DND-41 (cell line): ENCODE measurements at regions not wholly inside any gene's neighbourhood (a gene's known extent, or its start where the extent isn't known, plus 50 kb on each side); places are given as distances from the start of the nearest gene placed in this dataset.

Experiments used
- ATAC-seq: fragments of 200-7000 bp; cut with Tn5 transposase; 3 replicates; pipeline ENCODE4 v1.9.1; 2021; ENCODE audit warnings: low read depth; ENCODE audit not compliant: insufficient read depth
- DNase-seq: peaks from one replicate; pipeline ENCODE4 v3.0.0-alpha.2; 2020
- H2AFZ ChIP-seq: 2 replicates; pipeline ENCODE4 v1.6.0; 2012; ENCODE audit warnings: low read depth, low read length
- H3K27ac ChIP-seq: 2 replicates; pipeline ENCODE4 v1.5.1; 2012; ENCODE audit warnings: low read length, inconsistent platforms
- H3K27me3 ChIP-seq: fragments of 200-600 bp; sonication (generic); 2 replicates; pipeline ENCODE4 v1.6.0; 2012; ENCODE audit warnings: low read length, mild to moderate bottlenecking, inconsistent platforms; ENCODE audit not compliant: insufficient read depth, poor library complexity
- H3K36me3 ChIP-seq: 2 replicates; pipeline ENCODE4 v1.5.1; 2012; ENCODE audit warnings: low read length, inconsistent platforms; ENCODE audit not compliant: insufficient read depth
- H3K4me1 ChIP-seq: 2 replicates; pipeline ENCODE4 v1.5.1; 2012; ENCODE audit warnings: mild to moderate bottlenecking, low read length; ENCODE audit not compliant: insufficient read depth
- H3K4me2 ChIP-seq: 2 replicates; pipeline ENCODE4 v1.6.0; 2012; ENCODE audit warnings: mild to moderate bottlenecking, moderate library complexity, low read length, inconsistent platforms; ENCODE audit not compliant: insufficient read depth
- H3K4me3 ChIP-seq, 2 experiments: fragments of 200-600 bp in 1 of 2; shearing (Covaris generic) in 1 of 2; 2 replicates each; pipeline ENCODE4 v1.5.1; 2012 to 2016; ENCODE audit warnings: inconsistent platforms in 2 of 2, low read length in 2 of 2, mild to moderate bottlenecking in 2 of 2, low read depth in 1 of 2, moderate library complexity in 1 of 2
- H3K79me2 ChIP-seq: 2 replicates; pipeline ENCODE4 v1.6.0; 2012; ENCODE audit warnings: low read length, inconsistent platforms; ENCODE audit not compliant: insufficient read depth
- H3K9ac ChIP-seq: 2 replicates; pipeline ENCODE4 v1.6.0; 2012; ENCODE audit warnings: low read depth, mild to moderate bottlenecking, inconsistent platforms, low read length, moderate library complexity
- H3K9me3 ChIP-seq: 2 replicates; pipeline ENCODE4 v1.5.1; 2012; ENCODE audit warnings: low read length, moderate library complexity, mild to moderate bottlenecking, inconsistent platforms; ENCODE audit not compliant: insufficient read depth, severe bottlenecking
- H4K20me1 ChIP-seq: 2 replicates; pipeline ENCODE4 v1.6.0; 2012; ENCODE audit warnings: low read length; ENCODE audit not compliant: insufficient read depth
- EZH2 ChIP-seq: IDR thresholded peaks from 3 replicates; pipeline ENCODE4 v1.6.1; 2012; ENCODE audit warnings: borderline replicate concordance, low read depth, mild to moderate bottlenecking, moderate library complexity, low read length, inconsistent platforms; ENCODE audit not compliant: severe bottlenecking
- TF ChIP-seq, protein P1 (sequence below): IDR thresholded peaks from 2 replicates; pipeline ENCODE4 v1.5.1; 2012; ENCODE audit warnings: borderline replicate concordance, low read length, moderate library complexity, mild to moderate bottlenecking; ENCODE audit not compliant: poor library complexity, severe bottlenecking; ENCODE audit errors: extremely low read depth

DNA sequence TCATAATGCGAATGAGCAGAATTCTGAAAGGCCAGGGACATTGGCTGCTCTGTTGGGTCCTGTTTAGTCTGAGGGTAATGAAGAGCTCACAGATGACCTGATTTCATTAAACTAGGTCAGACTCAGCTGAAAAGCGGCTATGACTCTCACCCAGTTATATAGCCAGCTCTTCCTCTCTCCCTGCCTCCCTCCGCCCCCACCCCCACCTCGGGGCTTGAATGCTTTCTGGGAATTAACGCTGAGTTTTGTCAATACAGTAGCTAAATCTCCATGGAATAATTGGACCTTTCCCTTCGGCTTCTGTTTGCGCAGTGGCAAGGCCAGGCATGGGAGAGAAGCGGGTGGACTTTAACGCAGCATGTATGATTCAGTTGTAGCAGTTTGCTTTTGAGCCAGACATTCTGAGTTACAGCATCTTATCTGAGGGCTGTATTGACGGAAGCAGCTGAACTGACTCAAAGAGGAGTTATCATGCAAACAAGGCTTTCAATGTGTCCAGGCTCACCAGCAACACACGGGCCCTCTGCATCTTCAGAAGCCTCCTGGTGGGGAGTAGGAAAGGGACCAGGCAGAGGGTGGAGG, 110.6 kb downstream of the MYCN start:
- Histone ChIP-seq H3K9ac (no peak overlapping the region), H3K4me2 (no peak overlapping the region), H3K36me3 (no peaks in the 10 kb centered on the region), H3K9me3 (no peaks in the 10 kb centered on the region), H2AFZ (no peak overlapping the region), H3K4me1 (no peaks in the 10 kb centered on the region), H3K79me2 (no peaks in the 10 kb centered on the region), H3K27me3 (no peaks in the 10 kb centered on the region), H4K20me1 (no peaks in the 10 kb centered on the region), H3K4me3 (no peak overlapping the region), H3K27ac (no peak overlapping the region)
- DNase-seq (no peak), ATAC-seq (no peak)
- TF ChIP-seq, protein P1, sequence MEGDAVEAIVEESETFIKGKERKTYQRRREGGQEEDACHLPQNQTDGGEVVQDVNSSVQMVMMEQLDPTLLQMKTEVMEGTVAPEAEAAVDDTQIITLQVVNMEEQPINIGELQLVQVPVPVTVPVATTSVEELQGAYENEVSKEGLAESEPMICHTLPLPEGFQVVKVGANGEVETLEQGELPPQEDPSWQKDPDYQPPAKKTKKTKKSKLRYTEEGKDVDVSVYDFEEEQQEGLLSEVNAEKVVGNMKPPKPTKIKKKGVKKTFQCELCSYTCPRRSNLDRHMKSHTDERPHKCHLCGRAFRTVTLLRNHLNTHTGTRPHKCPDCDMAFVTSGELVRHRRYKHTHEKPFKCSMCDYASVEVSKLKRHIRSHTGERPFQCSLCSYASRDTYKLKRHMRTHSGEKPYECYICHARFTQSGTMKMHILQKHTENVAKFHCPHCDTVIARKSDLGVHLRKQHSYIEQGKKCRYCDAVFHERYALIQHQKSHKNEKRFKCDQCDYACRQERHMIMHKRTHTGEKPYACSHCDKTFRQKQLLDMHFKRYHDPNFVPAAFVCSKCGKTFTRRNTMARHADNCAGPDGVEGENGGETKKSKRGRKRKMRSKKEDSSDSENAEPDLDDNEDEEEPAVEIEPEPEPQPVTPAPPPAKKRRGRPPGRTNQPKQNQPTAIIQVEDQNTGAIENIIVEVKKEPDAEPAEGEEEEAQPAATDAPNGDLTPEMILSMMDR, result no peak
- no peak for TF ChIP-seq EZH2

DNA sequence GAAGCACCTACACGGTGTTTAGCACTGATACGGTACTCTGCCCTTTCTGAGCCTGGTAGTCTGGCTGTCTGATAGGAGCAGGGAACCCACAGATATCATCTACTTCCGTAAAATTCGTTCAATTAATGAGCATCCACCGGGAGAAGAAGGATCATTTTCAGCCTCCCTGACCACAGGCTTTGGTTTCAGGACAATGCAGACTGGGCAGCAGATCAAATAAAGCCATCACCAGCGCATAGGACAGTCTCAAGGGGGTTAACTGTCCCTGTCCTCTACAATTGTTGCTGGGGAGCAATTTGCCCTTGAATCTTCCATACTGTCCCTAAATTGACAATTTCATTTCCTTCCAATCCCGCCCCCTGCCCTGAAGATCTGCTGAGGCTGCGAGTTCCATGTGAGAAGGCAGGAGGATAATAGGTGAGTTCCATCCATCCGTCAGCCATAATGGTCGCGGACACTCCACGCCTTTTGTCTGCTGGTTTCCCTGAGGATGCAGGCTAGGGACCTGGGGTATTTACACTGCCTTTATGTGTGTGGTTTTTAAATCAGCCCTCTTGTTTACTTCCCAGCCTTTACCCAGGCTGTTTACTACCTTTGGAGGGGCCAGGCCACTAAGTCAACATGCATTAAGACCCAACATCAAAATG, 110.0 kb downstream of the MYCN start:
- no peaks in the 10 kb centered on the region for H3K9me3 ChIP-seq
- no peak overlapping the region for H2AFZ ChIP-seq
- H3K4me1 ChIP-seq, result no peaks in the 10 kb centered on the region
- no peaks in the 10 kb centered on the region for H3K79me2 ChIP-seq
- no peak overlapping the region for H3K4me2 ChIP-seq
- ATAC-seq, result no peak
- H3K36me3 ChIP-seq, result no peaks in the 10 kb centered on the region
- DNase-seq, result no peak
- no peak overlapping the region for H3K27ac ChIP-seq
- H3K9ac ChIP-seq, result no peak overlapping the region
- TF ChIP-seq, protein P1, result no peak
- TF ChIP-seq EZH2, result no peak
- H3K4me3 ChIP-seq, result no peak overlapping the region
- H4K20me1 ChIP-seq, result no peaks in the 10 kb centered on the region
- no peaks in the 10 kb centered on the region for H3K27me3 ChIP-seq

DNA sequence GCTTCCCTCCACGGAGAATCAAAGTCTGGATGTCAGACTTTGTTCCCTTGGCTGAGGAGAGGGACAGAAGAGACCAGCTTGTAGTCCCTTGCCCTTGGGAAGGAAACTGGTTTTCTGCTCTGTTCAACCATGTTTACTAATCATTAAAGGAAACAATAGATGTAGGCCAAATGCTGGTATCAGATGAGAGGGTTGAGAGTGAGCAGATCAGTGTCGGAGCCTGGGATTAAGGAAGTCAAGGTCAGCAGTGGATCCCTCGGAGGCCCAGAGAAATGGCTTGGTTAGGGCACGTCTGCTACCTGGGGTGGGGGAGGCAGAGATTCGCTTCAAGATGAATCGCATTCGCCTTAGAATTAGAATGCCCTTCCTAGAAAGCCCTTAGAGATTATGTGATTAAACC, 109.1 kb downstream of the MYCN start:
- no peak overlapping the region for H3K4me2 ChIP-seq
- TF ChIP-seq, protein P1, result no peak
- TF ChIP-seq EZH2, result no peak
- no peaks in the 10 kb centered on the region for H3K27me3 ChIP-seq
- no peak overlapping the region for H3K4me3 ChIP-seq
- no peaks in the 10 kb centered on the region for H3K36me3 ChIP-seq
- H3K9ac ChIP-seq, result no peak overlapping the region
- no peak for DNase-seq
- no peak overlapping the region for H3K27ac ChIP-seq
- H3K79me2 ChIP-seq, result no peaks in the 10 kb centered on the region
- no peak for ATAC-seq
- H3K4me1 ChIP-seq, result no peaks in the 10 kb centered on the region
- H4K20me1 ChIP-seq, result no peaks in the 10 kb centered on the region
- no peaks in the 10 kb centered on the region for H3K9me3 ChIP-seq
- no peak overlapping the region for H2AFZ ChIP-seq
